ENCODE measurements at regions not wholly inside any gene's neighbourhood (a gene's known extent, or its start where the extent isn't known, plus 50 kb on each side); places are given as distances from the start of the nearest gene placed in this dataset.

- Histone ChIP-seq H3K9me3 (no peaks in the 10 kb centered on the region), H3K27me3 (no peaks in the 10 kb centered on the region), H3K27ac (replicated peaks in 1 of 4) (no peak overlapping the region), H3K4me3 (no peak overlapping the region), H3K4me1 (no peaks in the 10 kb centered on the region), H3K36me3 (peaks cover 0 to 5% (median 0%) of the 10 kb centered on the region in 4 donors)
- no peak for TF ChIP-seq POLR2A (IDR thresholded peaks at IDR 0.05; ENCODE audit: low read depth)
- TF ChIP-seq, protein P1, sequence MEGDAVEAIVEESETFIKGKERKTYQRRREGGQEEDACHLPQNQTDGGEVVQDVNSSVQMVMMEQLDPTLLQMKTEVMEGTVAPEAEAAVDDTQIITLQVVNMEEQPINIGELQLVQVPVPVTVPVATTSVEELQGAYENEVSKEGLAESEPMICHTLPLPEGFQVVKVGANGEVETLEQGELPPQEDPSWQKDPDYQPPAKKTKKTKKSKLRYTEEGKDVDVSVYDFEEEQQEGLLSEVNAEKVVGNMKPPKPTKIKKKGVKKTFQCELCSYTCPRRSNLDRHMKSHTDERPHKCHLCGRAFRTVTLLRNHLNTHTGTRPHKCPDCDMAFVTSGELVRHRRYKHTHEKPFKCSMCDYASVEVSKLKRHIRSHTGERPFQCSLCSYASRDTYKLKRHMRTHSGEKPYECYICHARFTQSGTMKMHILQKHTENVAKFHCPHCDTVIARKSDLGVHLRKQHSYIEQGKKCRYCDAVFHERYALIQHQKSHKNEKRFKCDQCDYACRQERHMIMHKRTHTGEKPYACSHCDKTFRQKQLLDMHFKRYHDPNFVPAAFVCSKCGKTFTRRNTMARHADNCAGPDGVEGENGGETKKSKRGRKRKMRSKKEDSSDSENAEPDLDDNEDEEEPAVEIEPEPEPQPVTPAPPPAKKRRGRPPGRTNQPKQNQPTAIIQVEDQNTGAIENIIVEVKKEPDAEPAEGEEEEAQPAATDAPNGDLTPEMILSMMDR (IDR thresholded peaks at IDR 0.05), result no peak
- WGBS, result 76% methylated on average over 10 of the region's 10 CpGs
- no peak for DNase-seq (ENCODE audit: extremely low spot score)
- intact Hi-C loops (cut with DNase I), result no loop called here
Observed at GRCh38 chr18:23401400-23402347, 51.4 kb upstream of the RIOK3 start.
